Peyer's patch (tissue), 4 donors: ENCODE measurements at regions not wholly inside any gene's neighbourhood (a gene's known extent, or its start where the extent isn't known, plus 50 kb on each side); places are given as distances from the start of the nearest gene placed in this dataset.
A peak's percentile ranks its signal among the peaks of the same experiment; 100 is the strongest.
"Not testable (repeated sequence)": the region's sequence is repeated elsewhere in the genome, so short reads cannot be mapped to it uniquely, and the experiment has no call there.

ENCODE experiments used
- DNase-seq, 3 donors: peaks; one replicate each; pipeline ENCODE4 v3.0.0-alpha.2; 2017 to 2019
- H3K27ac ChIP-seq, 4 donors: fragments of 200-600 bp; sonication (generic); one replicate each; pipeline ENCODE4 v1.5.1; 2016 to 2019
- H3K27me3 ChIP-seq, 2 donors: fragments of 200-600 bp; sonication (generic); one replicate each; pipeline ENCODE4 v1.5.1; 2019
- H3K36me3 ChIP-seq, 3 donors: fragments of 200-600 bp; sonication (generic); one replicate each; pipeline ENCODE4 v1.5.1; 2016 to 2019
- H3K4me1 ChIP-seq, 4 donors: fragments of 200-600 bp; sonication (generic); one replicate each; pipeline ENCODE4 v1.5.1; 2016 to 2019
- H3K4me3 ChIP-seq, 4 donors: fragments of 200-600 bp; sonication (generic); 1 replicate in 3 of 4; 2 replicates in 1 of 4; pipeline ENCODE4 v1.5.1; 2016 to 2019; ENCODE audit warnings: mild to moderate bottlenecking in 1 of 4
- H3K9me3 ChIP-seq, 4 donors: fragments of 200-600 bp; sonication (generic); one replicate each; pipeline ENCODE4 v1.5.1; 2016 to 2019; ENCODE audit warnings: mild to moderate bottlenecking in 1 of 4
- POLR2A ChIP-seq, 2 donors: fragments of 450-650 bp; IDR thresholded peaks; one replicate each; pipeline ENCODE4 v1.5.1; 2017; ENCODE audit warnings: antibody characterized with exemption in 2 of 2, mild to moderate bottlenecking in 2 of 2, moderate library complexity in 2 of 2
- TF ChIP-seq, protein P1 (sequence below), 6 experiments: fragments of 450-650 bp in 4 of 6; fragments of 200-600 bp in 2 of 6; sonication (generic) in 1 of 6; IDR thresholded peaks; one replicate each; pipeline ENCODE4 v1.5.1; 2017 to 2019; ENCODE audit warnings: antibody characterized with exemption in 6 of 6, mild to moderate bottlenecking in 3 of 6, moderate library complexity in 1 of 6

DNA sequence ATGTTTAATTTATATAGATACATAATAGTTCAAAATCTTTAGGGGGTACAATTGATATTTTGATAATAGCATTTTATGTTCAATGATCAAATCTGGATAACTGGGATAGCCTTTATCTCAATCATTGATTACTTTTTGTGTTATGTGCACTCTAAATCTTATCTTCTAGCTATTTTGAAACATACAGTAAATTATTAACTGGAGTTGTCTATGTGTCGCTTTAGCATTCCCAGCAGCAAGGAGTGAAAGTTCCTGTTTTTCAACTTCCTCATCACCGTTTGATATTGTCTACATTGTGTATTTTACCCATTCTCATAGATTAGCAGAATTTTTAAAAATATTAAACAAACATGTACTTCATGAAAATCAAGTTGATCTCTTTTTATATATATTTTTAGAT, 1207.4 kb downstream of the TMEM121 start:
- TF ChIP-seq, protein P1, sequence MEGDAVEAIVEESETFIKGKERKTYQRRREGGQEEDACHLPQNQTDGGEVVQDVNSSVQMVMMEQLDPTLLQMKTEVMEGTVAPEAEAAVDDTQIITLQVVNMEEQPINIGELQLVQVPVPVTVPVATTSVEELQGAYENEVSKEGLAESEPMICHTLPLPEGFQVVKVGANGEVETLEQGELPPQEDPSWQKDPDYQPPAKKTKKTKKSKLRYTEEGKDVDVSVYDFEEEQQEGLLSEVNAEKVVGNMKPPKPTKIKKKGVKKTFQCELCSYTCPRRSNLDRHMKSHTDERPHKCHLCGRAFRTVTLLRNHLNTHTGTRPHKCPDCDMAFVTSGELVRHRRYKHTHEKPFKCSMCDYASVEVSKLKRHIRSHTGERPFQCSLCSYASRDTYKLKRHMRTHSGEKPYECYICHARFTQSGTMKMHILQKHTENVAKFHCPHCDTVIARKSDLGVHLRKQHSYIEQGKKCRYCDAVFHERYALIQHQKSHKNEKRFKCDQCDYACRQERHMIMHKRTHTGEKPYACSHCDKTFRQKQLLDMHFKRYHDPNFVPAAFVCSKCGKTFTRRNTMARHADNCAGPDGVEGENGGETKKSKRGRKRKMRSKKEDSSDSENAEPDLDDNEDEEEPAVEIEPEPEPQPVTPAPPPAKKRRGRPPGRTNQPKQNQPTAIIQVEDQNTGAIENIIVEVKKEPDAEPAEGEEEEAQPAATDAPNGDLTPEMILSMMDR (IDR thresholded peaks at IDR 0.05): no peak
- DNase-seq: no peak
- Histone ChIP-seq H3K27me3 (no peaks in the 10 kb centered on the region), H3K36me3 (no peaks in the 10 kb centered on the region), H3K4me3 (no peak overlapping the region), H3K4me1 (no peaks in the 10 kb centered on the region), H3K27ac (no peak overlapping the region), H3K9me3 (no peaks in the 10 kb centered on the region)

DNA sequence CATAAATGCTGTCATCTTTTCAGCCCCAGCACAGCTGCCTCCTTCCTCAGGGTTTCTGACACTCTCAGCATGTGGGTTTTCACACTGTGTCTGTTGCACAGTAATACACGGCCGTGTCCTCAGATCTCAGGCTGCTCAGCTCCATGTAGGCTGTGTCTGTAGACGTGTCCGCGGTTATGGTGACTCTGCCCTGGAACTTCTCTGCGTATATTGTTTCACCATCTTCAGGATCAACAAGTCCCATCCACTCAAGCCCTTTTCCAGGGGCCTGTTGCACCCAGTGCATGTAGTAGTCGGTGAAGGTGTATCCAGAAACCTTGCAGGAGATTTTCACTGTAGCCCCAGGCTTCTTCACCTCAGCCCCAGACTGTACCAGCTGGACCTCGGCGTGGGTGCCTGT, 1210.6 kb downstream of the TMEM121 start:
- Histone ChIP-seq H3K27me3 (no peaks in the 10 kb centered on the region), H3K36me3 (no peaks in the 10 kb centered on the region), H3K4me3 (no peak overlapping the region), H3K4me1 (no peaks in the 10 kb centered on the region), H3K27ac (no peak overlapping the region), H3K9me3 (no peaks in the 10 kb centered on the region)
- TF ChIP-seq, protein P1 (IDR thresholded peaks at IDR 0.05): no peak
- no peak for TF ChIP-seq POLR2A (IDR thresholded peaks at IDR 0.05)
- DNase-seq: no peak

DNA sequence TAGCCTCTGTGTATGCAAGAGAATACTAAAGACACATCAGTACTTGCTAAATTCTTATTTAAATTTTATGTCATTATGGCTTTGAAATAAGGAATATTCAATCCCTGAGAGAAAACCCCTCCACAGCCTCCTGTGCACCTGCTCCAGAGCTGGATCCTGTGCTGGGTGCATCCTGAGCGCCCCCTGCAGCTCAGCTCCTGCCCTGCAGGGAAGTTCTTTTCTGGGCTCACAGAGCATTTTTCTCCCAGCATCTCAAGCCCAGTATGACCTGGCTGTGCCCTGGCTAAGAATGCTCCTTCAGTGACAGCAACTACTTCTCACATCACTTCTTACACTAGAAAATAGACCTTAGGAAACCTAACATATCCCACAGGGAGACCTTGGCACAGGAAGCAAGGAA, 1211.7 kb downstream of the TMEM121 start:
- Histone ChIP-seq H3K4me1 (no peaks in the 10 kb centered on the region), H3K36me3 (no peaks in the 10 kb centered on the region), H3K9me3 (no peaks in the 10 kb centered on the region), H3K27me3 (no peaks in the 10 kb centered on the region), H3K27ac (no peak overlapping the region), H3K4me3 (no peak overlapping the region)
- TF ChIP-seq, protein P1 (IDR thresholded peaks at IDR 0.05): peak in 1 of 6 experiments; percentile 34
- no peak for TF ChIP-seq POLR2A (IDR thresholded peaks at IDR 0.05)
- DNase-seq: no peak

DNA sequence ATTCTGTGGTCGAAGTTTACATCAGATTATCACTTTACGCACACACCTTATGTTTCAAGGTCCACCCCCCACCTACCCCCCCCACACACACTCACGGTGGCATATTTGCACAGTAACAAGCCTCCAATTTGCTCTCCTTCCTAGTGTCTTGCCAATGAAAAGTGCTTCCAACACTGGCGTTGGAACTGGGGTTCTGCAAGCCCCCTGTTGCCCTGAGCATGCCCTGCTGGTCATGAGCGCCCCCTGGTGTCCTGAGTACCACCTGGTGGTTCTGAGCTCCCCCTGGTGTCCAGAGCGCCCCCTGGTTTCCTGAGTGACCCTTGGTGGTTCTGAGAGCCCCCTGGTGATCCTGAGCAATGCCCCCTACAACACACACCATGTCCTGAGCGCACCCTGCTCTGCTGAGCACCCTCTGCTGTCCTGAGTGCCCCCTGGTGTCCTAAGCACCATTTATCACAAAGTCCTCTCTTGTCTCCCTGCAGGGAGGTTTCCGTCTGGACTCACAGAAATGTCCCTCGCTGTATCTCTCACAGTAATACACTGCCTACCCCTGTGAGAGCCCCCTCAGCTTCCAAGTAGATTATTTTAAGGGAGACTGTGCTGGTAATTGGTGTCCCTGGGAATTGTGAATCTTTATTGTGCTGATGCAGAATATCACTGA, 1212.3 kb downstream of the TMEM121 start:
- not testable (repeated sequence) for DNase-seq, H3K4me3 ChIP-seq, H3K9me3 ChIP-seq

DNA sequence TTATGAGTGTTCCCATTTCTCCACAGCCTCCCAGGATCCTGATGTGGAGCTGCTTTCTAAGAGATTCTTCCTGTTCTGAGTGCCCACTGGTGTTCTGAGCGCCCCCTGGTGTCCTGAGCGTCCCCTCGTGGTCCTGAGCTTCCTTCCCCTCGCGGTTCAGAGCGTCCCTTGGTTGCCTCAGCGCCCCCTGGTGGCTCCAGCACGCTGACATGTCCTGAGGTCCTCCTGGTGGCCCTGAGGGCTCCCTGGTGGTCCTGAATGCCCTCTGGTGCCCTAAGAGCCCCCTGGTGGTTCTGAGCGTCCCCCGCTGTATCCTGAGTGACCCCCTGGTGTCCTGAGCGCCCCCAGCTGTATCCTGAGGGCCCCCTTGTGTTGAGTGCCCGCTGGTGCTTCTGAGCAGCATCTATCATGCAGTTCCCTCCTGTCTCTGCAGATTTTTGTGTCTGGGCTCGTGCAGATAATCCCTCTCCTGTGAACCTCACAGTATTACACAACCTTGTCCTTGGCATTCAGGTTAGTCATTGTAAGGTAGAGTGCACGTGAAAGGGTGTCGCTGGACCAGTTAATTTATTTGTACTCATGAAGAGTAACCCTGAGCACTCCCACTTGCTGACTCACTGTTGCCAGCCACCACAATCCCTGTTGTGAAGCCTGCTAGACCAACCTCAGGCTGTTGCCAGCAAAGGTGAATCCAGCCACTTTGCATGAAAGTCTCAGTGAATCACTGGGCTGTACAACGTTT, 1214.9 kb downstream of the TMEM121 start:
- H3K4me3 ChIP-seq, H3K9me3 ChIP-seq, H3K4me1 ChIP-seq, H3K36me3 ChIP-seq, H3K27me3 ChIP-seq: not testable (repeated sequence)
- DNase-seq: peak in 2 of 3 donors; percentile 20 to 79
- TF ChIP-seq, protein P1 (IDR thresholded peaks at IDR 0.05): peak in 1 of 6 experiments; percentile 56
- peak overlapping the region in 1 of 4 donors; percentile 43 for H3K27ac ChIP-seq

More for the DNA sequence above, 1212.3 kb downstream of the TMEM121 start:
- TF ChIP-seq, protein P1 (IDR thresholded peaks at IDR 0.05): peak in 1 of 6 experiments; percentile 23
- not testable (repeated sequence) for H3K27me3 ChIP-seq, H3K27ac ChIP-seq, H3K36me3 ChIP-seq, H3K4me1 ChIP-seq

DNA sequence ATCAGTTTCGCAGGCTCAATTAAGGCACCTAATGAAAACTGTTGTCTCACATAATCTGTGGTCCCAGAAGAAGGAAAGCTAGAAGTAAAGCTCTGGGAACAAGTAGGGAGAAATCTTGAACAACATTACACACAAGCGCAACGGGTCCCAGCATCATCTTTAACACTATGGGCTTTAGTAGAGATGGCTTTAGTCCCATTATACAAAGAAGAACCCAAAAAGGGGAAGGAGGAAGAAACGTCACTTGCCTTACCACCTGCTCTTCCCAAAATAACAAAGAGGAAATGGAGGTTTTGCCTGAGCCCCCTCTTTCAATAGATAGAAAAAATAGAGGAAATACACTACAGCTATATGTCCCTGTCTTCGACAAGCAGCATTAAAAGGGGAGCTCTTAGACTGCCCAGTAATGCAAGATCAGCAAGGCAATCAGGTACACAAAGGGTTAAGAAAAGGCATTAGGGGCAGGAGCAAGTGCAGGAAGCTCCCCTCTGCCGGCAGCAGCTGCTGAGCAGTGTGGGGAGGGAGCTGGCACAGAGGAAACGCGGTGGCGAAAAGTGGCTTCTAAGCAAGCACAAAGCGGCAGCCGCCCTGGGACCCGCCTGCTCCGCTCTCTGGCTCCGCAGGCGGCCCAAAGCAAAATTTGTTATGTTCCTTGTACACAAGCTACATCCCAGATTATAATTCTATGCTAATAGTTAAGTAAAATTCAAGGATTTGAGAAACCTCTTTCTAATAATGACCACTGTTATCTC, 1218.8 kb downstream of the TMEM121 start:
- DNase-seq: peak in 2 of 3 donors; percentile 21 to 49
- H3K4me3 ChIP-seq, H3K9me3 ChIP-seq, H3K36me3 ChIP-seq, H3K4me1 ChIP-seq, H3K27me3 ChIP-seq: not testable (repeated sequence)
- H3K27ac ChIP-seq: peak overlapping the region in 1 of 4 donors; percentile 46

DNA sequence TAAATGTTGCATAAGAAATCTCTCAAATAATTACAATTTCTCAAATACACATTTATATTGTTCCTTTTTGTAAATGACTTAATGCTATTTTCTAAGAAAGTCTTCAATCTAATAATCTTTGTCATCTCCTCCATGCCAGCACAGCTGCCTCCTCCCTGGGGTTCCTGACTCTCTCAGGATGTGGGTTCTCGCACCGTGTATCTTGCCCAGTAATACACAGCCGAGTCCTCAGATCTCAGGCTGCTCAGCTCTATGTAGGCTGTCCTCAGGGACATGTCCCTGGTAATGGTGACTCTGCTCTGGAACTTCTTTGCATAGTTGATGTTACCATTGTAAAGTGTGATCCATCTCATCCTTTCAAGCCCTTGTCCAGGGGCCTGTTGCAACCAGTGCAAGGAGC, 1223.7 kb downstream of the TMEM121 start:
- not testable (repeated sequence) for DNase-seq, H3K9me3 ChIP-seq, H3K27me3 ChIP-seq, H3K4me1 ChIP-seq, H3K36me3 ChIP-seq, H3K4me3 ChIP-seq, H3K27ac ChIP-seq

DNA sequence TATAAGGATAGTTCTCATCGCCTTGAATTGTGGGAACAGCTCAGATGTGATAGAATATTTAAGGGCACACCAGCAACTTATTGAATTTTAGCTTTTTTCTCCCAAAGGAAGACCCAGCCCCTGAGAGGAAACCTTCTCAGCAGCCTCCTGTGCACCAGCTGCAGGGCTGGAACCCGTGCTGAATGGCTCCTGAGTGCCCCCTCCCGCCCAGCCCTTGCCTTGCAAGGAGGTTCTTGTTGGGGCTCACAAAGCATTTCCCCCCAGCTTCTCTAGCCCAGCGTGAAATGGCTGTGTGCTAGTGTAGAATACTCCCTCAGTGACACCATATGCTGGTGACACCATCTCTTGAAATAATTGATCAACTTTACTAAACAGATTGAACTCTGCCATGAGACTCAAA, 1227.4 kb downstream of the TMEM121 start:
- not testable (repeated sequence) for H3K27ac ChIP-seq

DNA sequence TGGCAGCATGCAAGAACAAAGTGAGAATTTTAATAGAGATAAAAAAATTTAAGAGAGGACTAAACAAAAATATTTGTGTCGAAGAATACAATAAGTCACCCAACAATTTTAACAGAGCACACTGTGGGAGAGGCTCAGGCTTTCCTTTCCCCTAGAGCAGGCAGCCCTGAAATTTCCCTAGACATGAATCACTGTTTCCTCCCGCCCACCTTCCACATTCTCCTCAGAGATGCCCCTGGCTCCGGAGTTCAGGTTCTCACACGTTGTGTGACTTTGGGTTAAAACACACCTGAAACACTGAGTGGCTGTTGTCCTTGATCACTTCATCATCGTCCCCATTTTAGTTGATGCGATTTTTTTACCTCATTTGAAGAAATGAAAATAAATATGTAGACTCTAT, 1231.1 kb downstream of the TMEM121 start:
- not testable (repeated sequence) for H3K9me3 ChIP-seq, H3K27me3 ChIP-seq, H3K36me3 ChIP-seq, H3K27ac ChIP-seq, H3K4me3 ChIP-seq, H3K4me1 ChIP-seq, DNase-seq

More for the DNA sequence above, 1227.4 kb downstream of the TMEM121 start:
- not testable (repeated sequence) for H3K36me3 ChIP-seq, H3K4me3 ChIP-seq, H3K27me3 ChIP-seq, H3K9me3 ChIP-seq, H3K4me1 ChIP-seq, DNase-seq
